Stimulated activated CD4-positive, alpha-beta T cell treated with anti-CD3 and anti-CD28 coated beads, TNF-alpha, amount 100 ng/mL, for 4 hours (primary cell): ENCODE measurements at regions not wholly inside any gene's neighbourhood (a gene's known extent, or its start where the extent isn't known, plus 50 kb on each side); places are given as distances from the start of the nearest gene placed in this dataset.
A peak's percentile ranks its signal among the peaks of the same experiment; 100 is the strongest.

Experiments used
- DNase-seq, 3 experiments: peaks; one replicate each; pipeline ENCODE4 v3.0.0-alpha.2; 2020; ENCODE audit warnings: low read depth in 3 of 3

GRCh38 chr1:9179463-9180110 is 50.7 kb upstream of the GPR157 start:
- DNase-seq = no peak

GRCh38 chr1:9180111-9180819 is 51.4 kb upstream of the GPR157 start:
- DNase-seq = no peak

- peak; percentile 46 to 56 (median 50) for DNase-seq
Observed at GRCh38 chr1:9181176-9181906, 52.4 kb upstream of the GPR157 start.

GRCh38 chr1:9181990-9182783 is 52.4 kb upstream of the H6PD start:
- DNase-seq = no peak

DNA sequence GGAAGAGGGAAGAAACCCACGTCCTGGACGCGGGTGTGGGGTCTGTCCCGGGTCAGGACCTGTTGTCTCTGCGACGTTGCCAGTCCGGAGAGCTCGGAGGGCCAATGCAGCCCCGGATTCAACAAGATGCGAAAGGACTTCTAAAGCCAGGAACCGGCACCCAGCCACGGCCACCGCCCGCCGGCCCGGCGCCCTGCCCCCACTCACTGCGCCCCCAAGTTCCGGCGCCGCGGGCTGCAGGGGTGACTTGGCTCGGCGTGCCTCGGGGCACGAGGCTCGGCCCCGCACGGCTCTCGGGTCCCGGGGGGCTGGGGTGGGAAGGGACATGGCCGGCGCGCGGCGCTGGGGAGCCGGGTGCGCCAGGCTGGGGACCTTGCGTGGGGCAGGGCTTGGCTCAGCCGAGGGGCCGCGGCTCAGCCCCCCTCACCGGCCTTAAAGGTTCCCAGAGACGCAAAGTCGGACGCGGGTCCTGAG is 51.8 kb upstream of the H6PD start:
- no peak for DNase-seq

- DNase-seq = no peak
Observed at GRCh38 chr1:9183441-9183840, 51.1 kb upstream of the H6PD start.

DNA sequence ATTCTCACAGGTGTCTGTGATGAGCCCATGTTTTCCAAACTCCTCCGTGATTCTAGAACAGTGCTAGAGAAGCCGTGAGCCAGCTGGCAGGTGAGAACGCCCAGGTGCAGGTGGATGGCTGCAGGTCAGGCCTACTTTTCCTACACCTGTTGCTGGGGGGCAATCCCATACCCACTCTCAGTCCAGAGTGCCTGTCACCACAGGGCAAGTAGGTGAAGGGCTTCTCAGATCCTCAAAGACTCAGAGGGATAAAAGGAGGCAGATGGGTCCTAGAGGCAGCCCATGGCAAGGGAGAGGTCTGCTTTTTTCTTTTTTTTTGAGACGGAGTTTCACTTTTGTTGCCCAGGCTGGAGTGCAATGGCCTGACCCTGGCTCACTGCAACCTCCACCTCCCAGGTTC is 50.7 kb upstream of the H6PD start:
- no peak for DNase-seq

DNA sequence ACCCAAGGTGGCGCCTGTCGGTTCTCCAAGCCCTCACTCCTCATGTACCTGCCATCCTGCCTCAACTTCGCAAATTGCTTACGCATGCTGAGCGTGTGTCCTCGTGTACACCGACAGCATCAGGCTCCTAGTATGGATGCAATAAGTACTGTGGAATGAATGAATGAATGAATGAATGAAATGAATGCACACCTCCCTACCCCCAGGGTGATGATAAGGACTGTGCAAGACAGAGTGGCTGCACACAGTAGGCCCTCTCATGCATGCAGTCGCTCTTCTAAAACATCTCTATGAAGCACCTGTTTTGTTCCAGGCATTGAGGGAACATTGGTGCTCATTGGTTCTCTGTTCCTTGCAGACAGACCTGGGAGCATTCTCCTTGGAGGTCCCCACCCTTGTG is 49.8 kb upstream of the H6PD start:
- no peak for DNase-seq
